GM06990 (cell line): ENCODE measurements at regions not wholly inside any gene's neighbourhood (a gene's known extent, or its start where the extent isn't known, plus 50 kb on each side); places are given as distances from the start of the nearest gene placed in this dataset.
"Not testable (repeated sequence)": the region's sequence is repeated elsewhere in the genome, so short reads cannot be mapped to it uniquely, and the experiment has no call there.

Experiments used
- DNase-seq: peaks from one replicate; pipeline ENCODE4 v3.0.0-alpha.2; 2011; ENCODE audit not compliant: insufficient read length; ENCODE audit errors: extremely low read depth
- H3K27me3 ChIP-seq: replicated peaks from 2 replicates; pipeline ENCODE4 v1.6.0; 2011; ENCODE audit warnings: low read length; ENCODE audit not compliant: control insufficient read depth, insufficient read depth
- H3K36me3 ChIP-seq: 2 replicates; pipeline ENCODE4 v1.5.1; 2011; ENCODE audit warnings: low read length; ENCODE audit not compliant: control insufficient read depth, insufficient read depth
- H3K4me3 ChIP-seq: replicated peaks from 2 replicates; pipeline ENCODE4 v1.5.1; 2011; ENCODE audit warnings: low read depth, mild to moderate bottlenecking, control low read depth, low read length
- TF ChIP-seq, protein P1 (sequence below): IDR thresholded peaks from 2 replicates; pipeline ENCODE4 v1.5.1; 2011; ENCODE audit warnings: low read length, control low read depth, mild to moderate bottlenecking, inconsistent platforms; ENCODE audit not compliant: insufficient read depth, poor library complexity, severe bottlenecking

DNA sequence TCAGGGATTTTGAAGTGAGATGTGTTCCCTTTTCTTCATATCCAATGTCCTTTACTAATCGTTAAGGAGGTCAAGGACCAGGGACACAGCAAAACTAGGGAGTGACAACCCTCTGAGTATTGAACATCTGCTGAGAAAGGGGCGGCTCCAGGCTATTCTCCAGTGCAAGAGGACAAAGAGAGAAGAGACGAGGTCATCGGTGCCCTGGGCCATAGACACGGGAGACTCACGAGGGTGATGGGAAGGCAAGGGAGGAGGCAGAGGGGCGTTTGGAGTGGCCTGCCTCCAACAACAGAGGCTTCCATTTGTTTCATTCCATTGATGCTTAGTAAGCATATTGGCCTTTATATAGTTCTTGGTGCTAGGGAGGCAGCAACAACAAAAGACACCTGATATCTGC lies 268.4 kb downstream of the CXCL12 start:
- DNase-seq: no peak
- Histone ChIP-seq H3K4me3 (no peak overlapping the region), H3K36me3 (no peaks in the 10 kb centered on the region), H3K27me3 (no peaks in the 10 kb centered on the region)
- TF ChIP-seq, protein P1, sequence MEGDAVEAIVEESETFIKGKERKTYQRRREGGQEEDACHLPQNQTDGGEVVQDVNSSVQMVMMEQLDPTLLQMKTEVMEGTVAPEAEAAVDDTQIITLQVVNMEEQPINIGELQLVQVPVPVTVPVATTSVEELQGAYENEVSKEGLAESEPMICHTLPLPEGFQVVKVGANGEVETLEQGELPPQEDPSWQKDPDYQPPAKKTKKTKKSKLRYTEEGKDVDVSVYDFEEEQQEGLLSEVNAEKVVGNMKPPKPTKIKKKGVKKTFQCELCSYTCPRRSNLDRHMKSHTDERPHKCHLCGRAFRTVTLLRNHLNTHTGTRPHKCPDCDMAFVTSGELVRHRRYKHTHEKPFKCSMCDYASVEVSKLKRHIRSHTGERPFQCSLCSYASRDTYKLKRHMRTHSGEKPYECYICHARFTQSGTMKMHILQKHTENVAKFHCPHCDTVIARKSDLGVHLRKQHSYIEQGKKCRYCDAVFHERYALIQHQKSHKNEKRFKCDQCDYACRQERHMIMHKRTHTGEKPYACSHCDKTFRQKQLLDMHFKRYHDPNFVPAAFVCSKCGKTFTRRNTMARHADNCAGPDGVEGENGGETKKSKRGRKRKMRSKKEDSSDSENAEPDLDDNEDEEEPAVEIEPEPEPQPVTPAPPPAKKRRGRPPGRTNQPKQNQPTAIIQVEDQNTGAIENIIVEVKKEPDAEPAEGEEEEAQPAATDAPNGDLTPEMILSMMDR: no peak

DNA sequence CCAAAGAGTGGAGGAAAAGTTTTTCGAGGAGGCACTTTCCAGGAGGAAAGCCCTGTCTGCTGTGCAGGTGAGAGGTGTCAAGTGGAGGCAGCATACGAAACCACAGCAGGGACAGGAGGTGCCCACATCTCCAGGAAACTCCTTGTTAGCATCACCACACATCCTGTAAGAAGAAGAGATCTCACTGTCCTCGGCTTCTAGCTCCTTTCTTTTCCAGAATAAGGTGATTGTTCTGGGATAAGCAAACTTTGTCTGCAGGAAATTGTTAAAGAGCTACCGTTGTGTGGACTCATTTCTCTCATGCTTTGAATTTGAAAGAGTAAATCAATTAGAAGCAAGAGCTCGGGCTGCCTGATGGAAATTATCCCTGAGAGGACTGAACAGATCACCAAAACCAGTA lies 269.4 kb downstream of the CXCL12 start:
- TF ChIP-seq, protein P1: no peak
- DNase-seq: no peak
- no peaks in the 10 kb centered on the region for H3K27me3 ChIP-seq
- H3K4me3 ChIP-seq: no peak overlapping the region
- H3K36me3 ChIP-seq: no peaks in the 10 kb centered on the region

DNA sequence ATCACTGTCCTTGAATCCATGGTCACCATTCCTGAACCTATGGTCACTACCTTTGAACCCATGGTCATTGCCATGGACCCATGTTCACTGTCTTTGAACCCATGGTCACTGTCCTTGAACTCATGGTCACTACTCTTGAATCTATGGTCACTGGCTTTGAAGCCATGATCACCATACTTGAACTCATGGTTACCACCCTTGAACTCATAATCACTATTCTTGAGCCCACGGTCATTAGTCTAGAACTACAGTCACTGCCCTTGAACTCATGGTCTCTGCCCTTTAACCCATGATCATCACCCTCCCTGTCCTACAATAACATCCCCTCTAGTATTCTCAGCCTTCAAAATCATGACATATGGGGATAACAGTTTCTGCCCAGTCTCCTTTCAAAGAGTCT lies 270.5 kb downstream of the CXCL12 start:
- TF ChIP-seq, protein P1: no peak
- no peak for DNase-seq
- H3K4me3 ChIP-seq: no peak overlapping the region
- H3K36me3 ChIP-seq: no peaks in the 10 kb centered on the region
- no peaks in the 10 kb centered on the region for H3K27me3 ChIP-seq

DNA sequence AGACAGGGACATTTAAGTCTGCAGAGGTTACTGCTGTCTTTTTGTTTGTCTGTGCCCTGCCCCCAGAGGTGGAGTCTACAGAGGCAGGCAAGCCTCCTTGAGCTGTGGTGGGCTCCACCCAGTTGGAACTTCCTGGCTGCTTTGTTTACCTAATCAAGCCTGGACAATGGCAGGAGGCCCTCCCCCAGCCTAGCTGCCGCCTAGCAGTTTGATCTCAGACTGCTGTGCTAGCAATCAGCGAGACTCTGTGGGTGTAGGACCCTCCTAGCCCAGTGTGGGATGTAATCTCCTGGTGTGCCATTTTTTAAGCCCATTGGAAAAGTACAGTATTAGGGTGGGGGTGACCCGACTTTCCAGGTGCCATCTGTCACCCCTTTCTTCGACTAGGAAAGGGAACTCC lies 272.6 kb downstream of the CXCL12 start:
- not testable (repeated sequence) for DNase-seq, H3K27me3 ChIP-seq, H3K4me3 ChIP-seq, H3K36me3 ChIP-seq

DNA sequence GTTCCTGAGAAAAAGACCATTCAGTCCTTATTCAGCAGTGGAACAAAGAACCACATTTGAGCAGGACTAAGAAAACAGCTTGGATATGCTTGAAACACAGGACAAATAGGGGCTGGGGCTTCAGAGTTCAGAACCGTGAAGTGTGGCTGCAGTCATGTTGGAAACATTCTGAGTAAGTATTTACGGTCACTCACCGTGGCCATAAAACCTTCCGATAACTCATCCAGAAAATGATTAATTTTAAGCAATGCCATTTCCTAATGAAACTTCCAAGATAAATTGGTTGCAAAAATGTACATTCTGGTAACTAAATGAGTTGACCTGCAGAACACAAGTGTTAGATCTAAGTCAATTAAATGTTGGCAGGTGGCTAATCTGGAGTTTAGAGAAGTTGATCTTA lies 279.2 kb downstream of the CXCL12 start:
- DNase-seq: no peak
- Histone ChIP-seq H3K36me3 (no peaks in the 10 kb centered on the region), H3K27me3 (no peaks in the 10 kb centered on the region), H3K4me3 (no peak overlapping the region)
- TF ChIP-seq, protein P1: no peak

DNA sequence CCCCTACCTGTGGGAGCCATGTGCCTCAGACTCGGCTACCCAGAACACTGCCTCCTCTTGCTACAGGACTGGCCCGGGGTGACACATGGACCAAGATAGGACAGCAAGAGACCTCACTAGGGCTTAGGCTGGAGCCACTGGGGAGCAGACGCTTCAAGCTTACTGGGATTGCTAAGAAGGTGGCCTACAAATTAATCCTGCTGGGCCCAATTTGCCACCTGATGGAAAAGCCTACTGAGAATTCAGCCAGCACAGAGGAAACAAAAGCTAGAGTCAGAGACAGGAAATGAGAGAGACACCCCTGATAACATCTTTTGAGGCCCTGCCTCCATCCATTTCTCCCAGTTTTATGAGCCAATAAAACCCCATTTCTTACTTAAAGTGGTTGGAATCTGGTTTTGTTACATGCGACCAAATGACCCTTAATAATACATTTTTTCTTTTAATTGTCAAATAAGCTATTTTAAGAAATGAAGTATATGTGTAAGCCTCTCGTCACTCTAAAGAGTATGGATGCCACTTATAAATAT lies 282.1 kb downstream of the CXCL12 start:
- Histone ChIP-seq H3K36me3 (no peaks in the 10 kb centered on the region), H3K27me3 (no peaks in the 10 kb centered on the region), H3K4me3 (no peak overlapping the region)
- TF ChIP-seq, protein P1: no peak
- no peak for DNase-seq
